ENCODE measurements at regions not wholly inside any gene's neighbourhood (a gene's known extent, or its start where the extent isn't known, plus 50 kb on each side); places are given as distances from the start of the nearest gene placed in this dataset.
"Not testable (repeated sequence)": the region's sequence is repeated elsewhere in the genome, so short reads cannot be mapped to it uniquely, and the experiment has no call there.

GRCh38 chr1:146314449-146315246 lies 85.8 kb upstream of the NOTCH2NLA start:
- H4K20me1 ChIP-seq (ENCODE audit: low read length); BruUV-seq (replicated peaks); intact Hi-C loops (cut with micrococcal nuclease); H3K9me2 ChIP-seq (replicated peaks; ENCODE audit: low read length); H3K36me3 ChIP-seq (ENCODE audit: low read depth, low read length); H3K27ac ChIP-seq (ENCODE audit: low read length); H3K4me1 ChIP-seq (ENCODE audit: insufficient read depth, low read length); ATAC-seq; H3F3A ChIP-seq (ENCODE audit: low read length, unreplicated experiment); H2AFZ ChIP-seq (ENCODE audit: low read length); DNase-seq; CTCF ChIA-PET; H3K9me3 ChIP-seq (ENCODE audit: low read length); POLR2A ChIA-PET (ENCODE audit: unreplicated experiment); H3K4me3 ChIP-seq (ENCODE audit: low read length); H3K79me2 ChIP-seq (ENCODE audit: low read length); H3K27me3 ChIP-seq (ENCODE audit: low read length); H3K4me2 ChIP-seq (ENCODE audit: low read length); H3K9ac ChIP-seq (ENCODE audit: low read length): not testable (repeated sequence)

DNA sequence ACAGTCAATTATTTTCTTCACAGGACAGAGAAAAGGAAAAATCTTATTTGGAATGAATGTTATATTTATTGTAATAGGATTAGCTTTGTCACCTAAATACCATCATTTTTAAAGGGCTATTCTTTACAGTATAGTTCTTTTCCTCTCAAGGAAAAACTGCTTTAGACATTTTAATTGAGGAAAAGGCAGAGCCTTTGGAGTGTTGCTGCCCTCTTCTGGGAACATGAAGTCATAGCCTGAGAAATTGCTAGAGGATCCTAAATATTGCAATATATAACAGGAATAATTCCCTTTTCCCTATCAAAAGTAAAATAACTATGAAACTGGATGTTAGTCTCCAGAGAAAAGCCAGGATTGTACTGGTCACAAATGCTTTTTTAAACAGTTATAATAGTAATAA lies 81.8 kb upstream of the NOTCH2NLA start:
- intact Hi-C loops (cut with micrococcal nuclease); H3K36me3 ChIP-seq (ENCODE audit: low read depth, low read length); BruUV-seq (replicated peaks); POLR2A ChIA-PET (ENCODE audit: unreplicated experiment); H3K4me3 ChIP-seq (ENCODE audit: low read length); CTCF ChIA-PET; H3K79me2 ChIP-seq (ENCODE audit: low read length); DNase-seq; H2AFZ ChIP-seq (ENCODE audit: low read length); H3K27me3 ChIP-seq (ENCODE audit: low read length); H3K9me3 ChIP-seq (ENCODE audit: low read length); H4K20me1 ChIP-seq (ENCODE audit: low read length); H3F3A ChIP-seq (ENCODE audit: low read length, unreplicated experiment); H3K9me2 ChIP-seq (replicated peaks; ENCODE audit: low read length); H3K27ac ChIP-seq (ENCODE audit: low read length); H3K4me1 ChIP-seq (ENCODE audit: insufficient read depth, low read length); H3K4me2 ChIP-seq (ENCODE audit: low read length); H3K9ac ChIP-seq (ENCODE audit: low read length): not testable (repeated sequence)
- peak; percentile 52 for ATAC-seq

- H4K20me1 ChIP-seq (ENCODE audit: low read length); H3K27me3 ChIP-seq (ENCODE audit: low read length); H3K9me2 ChIP-seq (replicated peaks; ENCODE audit: low read length); H2AFZ ChIP-seq (ENCODE audit: low read length); H3K79me2 ChIP-seq (ENCODE audit: low read length); H3K9ac ChIP-seq (ENCODE audit: low read length); H3K4me1 ChIP-seq (ENCODE audit: insufficient read depth, low read length); POLR2A ChIA-PET (ENCODE audit: unreplicated experiment); H3F3A ChIP-seq (ENCODE audit: low read length, unreplicated experiment); H3K27ac ChIP-seq (ENCODE audit: low read length); H3K4me3 ChIP-seq (ENCODE audit: low read length); intact Hi-C loops (cut with micrococcal nuclease); DNase-seq; H3K9me3 ChIP-seq (ENCODE audit: low read length); H3K36me3 ChIP-seq (ENCODE audit: low read depth, low read length); H3K4me2 ChIP-seq (ENCODE audit: low read length); BruUV-seq (replicated peaks); CTCF ChIA-PET: not testable (repeated sequence)
- ATAC-seq: peak; percentile 44
Measured at GRCh38 chr1:146309427-146309826, 80.6 kb upstream of the NOTCH2NLA start.

DNA sequence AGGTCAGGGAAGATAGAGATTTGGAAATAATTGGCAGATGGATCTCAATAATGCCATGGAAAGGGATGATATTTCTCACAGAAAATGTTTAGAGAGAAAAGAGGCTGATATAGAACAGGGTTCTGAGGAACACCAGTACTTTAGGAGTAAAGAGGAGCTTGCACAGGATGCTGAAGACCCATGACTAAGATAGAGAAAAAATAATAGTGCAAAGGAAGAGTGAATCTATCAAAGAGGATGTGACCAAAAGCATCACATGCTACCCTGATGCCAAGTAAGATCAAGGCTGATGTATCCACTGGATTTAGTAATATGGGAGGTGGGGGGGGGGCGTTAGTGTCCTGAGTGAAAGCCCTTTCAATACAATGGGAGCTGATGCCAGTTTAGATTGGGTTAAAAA lies 80.1 kb upstream of the NOTCH2NLA start:
- ATAC-seq; H3K79me2 ChIP-seq (ENCODE audit: low read length); H3K27ac ChIP-seq (ENCODE audit: low read length); H3K9ac ChIP-seq (ENCODE audit: low read length); H3K9me2 ChIP-seq (replicated peaks; ENCODE audit: low read length); H3K4me1 ChIP-seq (ENCODE audit: insufficient read depth, low read length); BruUV-seq (replicated peaks); H4K20me1 ChIP-seq (ENCODE audit: low read length); POLR2A ChIA-PET (ENCODE audit: unreplicated experiment); CTCF ChIA-PET; H3K4me2 ChIP-seq (ENCODE audit: low read length); H2AFZ ChIP-seq (ENCODE audit: low read length); H3F3A ChIP-seq (ENCODE audit: low read length, unreplicated experiment); H3K36me3 ChIP-seq (ENCODE audit: low read depth, low read length); DNase-seq; H3K9me3 ChIP-seq (ENCODE audit: low read length); H3K27me3 ChIP-seq (ENCODE audit: low read length); H3K4me3 ChIP-seq (ENCODE audit: low read length); intact Hi-C loops (cut with micrococcal nuclease): not testable (repeated sequence)

- DNase-seq; H3K9me2 ChIP-seq (replicated peaks; ENCODE audit: low read length); H3K27me3 ChIP-seq (ENCODE audit: low read length); ATAC-seq; H3K36me3 ChIP-seq (ENCODE audit: low read depth, low read length); H3F3A ChIP-seq (ENCODE audit: low read length, unreplicated experiment); H3K27ac ChIP-seq (ENCODE audit: low read length); H3K4me3 ChIP-seq (ENCODE audit: low read length); POLR2A ChIA-PET (ENCODE audit: unreplicated experiment); H3K9me3 ChIP-seq (ENCODE audit: low read length); H2AFZ ChIP-seq (ENCODE audit: low read length); H4K20me1 ChIP-seq (ENCODE audit: low read length); H3K4me2 ChIP-seq (ENCODE audit: low read length); H3K9ac ChIP-seq (ENCODE audit: low read length); H3K79me2 ChIP-seq (ENCODE audit: low read length); H3K4me1 ChIP-seq (ENCODE audit: insufficient read depth, low read length); CTCF ChIA-PET; BruUV-seq (replicated peaks); intact Hi-C loops (cut with micrococcal nuclease): not testable (repeated sequence)
Measured at GRCh38 chr1:146308152-146308551, 79.3 kb upstream of the NOTCH2NLA start.

DNA sequence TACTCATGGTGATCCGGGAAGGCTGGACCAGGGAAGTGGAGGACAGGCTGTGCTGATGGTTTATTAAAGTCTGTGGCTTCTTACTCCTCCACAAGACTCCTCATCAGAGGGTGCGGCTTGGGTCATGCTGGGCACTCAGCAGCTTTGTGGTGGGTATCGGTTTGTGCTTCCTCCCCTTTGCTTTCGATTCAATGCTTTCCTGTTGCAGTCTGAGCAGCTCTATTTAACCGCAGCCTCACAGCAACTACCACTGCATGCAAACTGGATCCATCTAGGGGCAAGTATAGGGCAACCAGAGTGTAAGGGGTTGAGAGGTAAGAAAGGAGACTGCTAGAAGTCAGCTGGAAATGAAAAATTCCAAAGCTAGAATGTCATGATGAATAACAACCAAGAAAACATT lies 78.8 kb upstream of the NOTCH2NLA start:
- H4K20me1 ChIP-seq (ENCODE audit: low read length); CTCF ChIA-PET; H3K9ac ChIP-seq (ENCODE audit: low read length); H3K27me3 ChIP-seq (ENCODE audit: low read length); H3K4me3 ChIP-seq (ENCODE audit: low read length); H3K27ac ChIP-seq (ENCODE audit: low read length); H3F3A ChIP-seq (ENCODE audit: low read length, unreplicated experiment); H3K79me2 ChIP-seq (ENCODE audit: low read length); H3K36me3 ChIP-seq (ENCODE audit: low read depth, low read length); H3K9me2 ChIP-seq (replicated peaks; ENCODE audit: low read length); ATAC-seq; BruUV-seq (replicated peaks); DNase-seq; H3K4me1 ChIP-seq (ENCODE audit: insufficient read depth, low read length); H3K4me2 ChIP-seq (ENCODE audit: low read length); H3K9me3 ChIP-seq (ENCODE audit: low read length); H2AFZ ChIP-seq (ENCODE audit: low read length); POLR2A ChIA-PET (ENCODE audit: unreplicated experiment); intact Hi-C loops (cut with micrococcal nuclease): not testable (repeated sequence)

DNA sequence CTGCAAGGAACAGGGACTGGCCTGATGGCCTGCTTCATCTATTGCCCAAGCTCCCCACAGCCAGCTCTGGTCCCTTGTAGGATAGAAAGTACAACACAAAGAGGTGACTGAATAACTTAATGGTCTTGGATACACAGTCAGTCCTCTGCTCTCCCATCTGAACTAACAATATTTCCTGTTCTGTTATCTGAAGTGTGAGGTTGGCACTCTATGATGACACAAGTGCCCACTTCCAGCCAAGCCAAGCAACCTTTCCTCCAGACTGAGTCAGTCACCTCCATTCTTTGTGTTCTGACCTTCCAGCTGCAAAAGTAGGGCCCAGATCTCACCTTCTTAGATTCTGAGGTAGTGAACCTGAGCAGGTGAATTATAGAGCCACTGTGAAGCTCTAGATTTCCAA lies 77.8 kb upstream of the NOTCH2NLA start:
- H3K4me2 ChIP-seq (ENCODE audit: low read length); H3K4me1 ChIP-seq (ENCODE audit: insufficient read depth, low read length); H3K4me3 ChIP-seq (ENCODE audit: low read length); H3F3A ChIP-seq (ENCODE audit: low read length, unreplicated experiment); H3K27ac ChIP-seq (ENCODE audit: low read length); DNase-seq; POLR2A ChIA-PET (ENCODE audit: unreplicated experiment); BruUV-seq (replicated peaks); H3K9ac ChIP-seq (ENCODE audit: low read length); intact Hi-C loops (cut with micrococcal nuclease); CTCF ChIA-PET; H2AFZ ChIP-seq (ENCODE audit: low read length); H3K9me3 ChIP-seq (ENCODE audit: low read length); H3K9me2 ChIP-seq (replicated peaks; ENCODE audit: low read length); H3K79me2 ChIP-seq (ENCODE audit: low read length); H3K36me3 ChIP-seq (ENCODE audit: low read depth, low read length); H3K27me3 ChIP-seq (ENCODE audit: low read length); ATAC-seq; H4K20me1 ChIP-seq (ENCODE audit: low read length): not testable (repeated sequence)

Data from PC-3 (cell line).